ENCODE measurements at regions not wholly inside any gene's neighbourhood (a gene's known extent, or its start where the extent isn't known, plus 50 kb on each side); places are given as distances from the start of the nearest gene placed in this dataset.
"Not testable (repeated sequence)": the region's sequence is repeated elsewhere in the genome, so short reads cannot be mapped to it uniquely, and the experiment has no call there.

- H3K36me3 Mint-ChIP-seq (ENCODE audit: low read depth): no peaks in the 10 kb centered on the region
- CTCF ChIA-PET: no interaction called here
- H3K4me3 Mint-ChIP-seq: no peak overlapping the region
- no peak for ATAC-seq
- H3K4me1 Mint-ChIP-seq (ENCODE audit: low read depth): no peaks in the 10 kb centered on the region
- intact Hi-C loops (cut with micrococcal nuclease): no loop called here
- POLR2A ChIA-PET: interaction anchor here (0.6 kb wide), 1 partner anchor 406 kb away, joined by 3 read pairs; no protein-coding TSS in a partner anchor
- DNase-seq: no peak
- H3K27me3 Mint-ChIP-seq: no peaks in the 10 kb centered on the region
- no peak overlapping the region for H3K27ac Mint-ChIP-seq
- TF ChIP-seq, protein P1, sequence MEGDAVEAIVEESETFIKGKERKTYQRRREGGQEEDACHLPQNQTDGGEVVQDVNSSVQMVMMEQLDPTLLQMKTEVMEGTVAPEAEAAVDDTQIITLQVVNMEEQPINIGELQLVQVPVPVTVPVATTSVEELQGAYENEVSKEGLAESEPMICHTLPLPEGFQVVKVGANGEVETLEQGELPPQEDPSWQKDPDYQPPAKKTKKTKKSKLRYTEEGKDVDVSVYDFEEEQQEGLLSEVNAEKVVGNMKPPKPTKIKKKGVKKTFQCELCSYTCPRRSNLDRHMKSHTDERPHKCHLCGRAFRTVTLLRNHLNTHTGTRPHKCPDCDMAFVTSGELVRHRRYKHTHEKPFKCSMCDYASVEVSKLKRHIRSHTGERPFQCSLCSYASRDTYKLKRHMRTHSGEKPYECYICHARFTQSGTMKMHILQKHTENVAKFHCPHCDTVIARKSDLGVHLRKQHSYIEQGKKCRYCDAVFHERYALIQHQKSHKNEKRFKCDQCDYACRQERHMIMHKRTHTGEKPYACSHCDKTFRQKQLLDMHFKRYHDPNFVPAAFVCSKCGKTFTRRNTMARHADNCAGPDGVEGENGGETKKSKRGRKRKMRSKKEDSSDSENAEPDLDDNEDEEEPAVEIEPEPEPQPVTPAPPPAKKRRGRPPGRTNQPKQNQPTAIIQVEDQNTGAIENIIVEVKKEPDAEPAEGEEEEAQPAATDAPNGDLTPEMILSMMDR (IDR thresholded peaks at IDR 0.05): no peak
- H3K9me3 Mint-ChIP-seq: no peaks in the 10 kb centered on the region
Observed at GRCh38 chr5:87526131-87526530, 113.4 kb upstream of the CCNH start.

DNA sequence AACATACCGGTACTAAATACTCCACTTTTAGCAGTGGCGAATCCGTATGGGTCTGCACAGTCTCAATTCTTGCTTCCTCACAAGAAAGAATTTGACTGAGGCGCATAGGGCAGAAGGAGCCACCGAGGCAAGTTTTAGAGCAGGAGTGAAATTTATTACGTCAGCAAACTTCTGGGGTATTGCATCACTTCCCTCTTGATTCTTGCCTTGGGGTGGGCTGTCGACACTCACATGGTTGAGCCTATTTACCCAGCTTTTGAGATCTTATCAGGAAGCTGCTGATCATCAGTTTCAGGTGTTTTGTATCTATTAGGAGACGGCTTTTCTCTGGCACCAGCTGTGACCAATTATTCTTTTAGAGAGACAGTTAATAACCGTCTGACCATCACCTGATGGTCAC lies 111.5 kb upstream of the CCNH start:
- H3K27ac Mint-ChIP-seq: no peak overlapping the region
- intact Hi-C loops (cut with micrococcal nuclease): no loop called here

GRCh38 chr5:87511778-87512177 lies 99.0 kb upstream of the CCNH start:
- H3K4me3 Mint-ChIP-seq; intact Hi-C loops (cut with micrococcal nuclease); ATAC-seq; DNase-seq; H3K36me3 Mint-ChIP-seq (ENCODE audit: low read depth); H3K4me1 Mint-ChIP-seq (ENCODE audit: low read depth); H3K27ac Mint-ChIP-seq; H3K27me3 Mint-ChIP-seq; CTCF ChIA-PET: not testable (repeated sequence)
- POLR2A ChIA-PET: interaction anchor here (0.7 kb wide), 1 partner anchor 80 kb away, joined by 3 read pairs; no protein-coding TSS in a partner anchor
- peaks cover 10% of the 10 kb centered on the region for H3K9me3 Mint-ChIP-seq

More for the DNA sequence above, 111.5 kb upstream of the CCNH start:
- H3K36me3 Mint-ChIP-seq (ENCODE audit: low read depth): no peaks in the 10 kb centered on the region
- H3K27me3 Mint-ChIP-seq: no peaks in the 10 kb centered on the region
- no peaks in the 10 kb centered on the region for H3K4me1 Mint-ChIP-seq (ENCODE audit: low read depth)
- ChIA-PET POLR2A (no interaction called here), CTCF (no interaction called here)
- H3K9me3 Mint-ChIP-seq: no peaks in the 10 kb centered on the region
- TF ChIP-seq, protein P1 (IDR thresholded peaks at IDR 0.05): no peak
- ATAC-seq: no peak
- no peak overlapping the region for H3K4me3 Mint-ChIP-seq
- no peak for DNase-seq

GRCh38 chr5:87503004-87503403 lies 90.3 kb upstream of the CCNH start:
- POLR2A ChIA-PET: interaction anchor here (0.6 kb wide), 1 partner anchor 1148 kb away, joined by 3 read pairs; no protein-coding TSS in a partner anchor
- H3K36me3 Mint-ChIP-seq (ENCODE audit: low read depth): no peaks in the 10 kb centered on the region
- no peak overlapping the region for H3K4me3 Mint-ChIP-seq
- CTCF ChIA-PET: no interaction called here
- H3K9me3 Mint-ChIP-seq: no peaks in the 10 kb centered on the region
- DNase-seq: no peak
- no peak for ATAC-seq
- TF ChIP-seq, protein P1 (IDR thresholded peaks at IDR 0.05): no peak
- peaks cover 4% of the 10 kb centered on the region for H3K27me3 Mint-ChIP-seq
- no peak overlapping the region for H3K27ac Mint-ChIP-seq
- intact Hi-C loops (cut with micrococcal nuclease): no loop called here
- no peaks in the 10 kb centered on the region for H3K4me1 Mint-ChIP-seq (ENCODE audit: low read depth)

- TF ChIP-seq, protein P1 (IDR thresholded peaks at IDR 0.05): no peak
- DNase-seq (no peak), ATAC-seq (no peak)
- ChIA-PET POLR2A (no interaction called here), CTCF (interaction anchor here (0.7 kb wide), 1 partner anchor 27 kb away, joined by 3 read pairs; no protein-coding TSS in a partner anchor)
- intact Hi-C loops (cut with micrococcal nuclease): no loop called here
- Mint-ChIP-seq H3K4me3 (no peak overlapping the region), H3K27ac (no peak overlapping the region), H3K9me3 (peaks cover 11% of the 10 kb centered on the region), H3K27me3 (peaks cover 6% of the 10 kb centered on the region), H3K36me3 (ENCODE audit: low read depth) (no peaks in the 10 kb centered on the region), H3K4me1 (ENCODE audit: low read depth) (no peaks in the 10 kb centered on the region)
Observed at GRCh38 chr5:87499478-87500410, 87.0 kb upstream of the CCNH start.

Data from activated CD8-positive, alpha-beta T cell treated with anti-CD3 and anti-CD28 coated beads for 36 hours (primary cell).